Ishikawa (cell line): ENCODE measurements at regions not wholly inside any gene's neighbourhood (a gene's known extent, or its start where the extent isn't known, plus 50 kb on each side); places are given as distances from the start of the nearest gene placed in this dataset.

ENCODE experiments used
- CEBPB ChIP-seq: IDR thresholded peaks from 2 replicates; pipeline ENCODE4 v1.6.1; 2012
- CREB1 ChIP-seq: IDR thresholded peaks from 2 replicates; pipeline ENCODE4 v1.6.1; 2012; ENCODE audit warnings: low read depth
- EGR1 ChIP-seq: IDR thresholded peaks from 2 replicates; pipeline ENCODE4 v1.6.1; 2012
- EP300 ChIP-seq: IDR thresholded peaks from 2 replicates; pipeline ENCODE4 v1.6.1; 2012; ENCODE audit warnings: borderline replicate concordance
- FOXM1 ChIP-seq: IDR thresholded peaks from 2 replicates; pipeline ENCODE4 v1.6.1; 2012; ENCODE audit warnings: low read depth, borderline replicate concordance
- MAX ChIP-seq: IDR thresholded peaks from 2 replicates; pipeline ENCODE4 v1.6.1; 2012
- NFIC ChIP-seq: IDR thresholded peaks from 2 replicates; pipeline ENCODE4 v1.6.1; 2012
- RAD21 ChIP-seq: IDR thresholded peaks from 2 replicates; pipeline ENCODE4 v1.6.1; 2012; ENCODE audit warnings: low read depth
- REST ChIP-seq: IDR thresholded peaks from 2 replicates; pipeline ENCODE4 v1.6.1; 2012; ENCODE audit warnings: low read depth, mild to moderate bottlenecking
- TAF1 ChIP-seq: IDR thresholded peaks from 2 replicates; pipeline ENCODE4 v1.6.1; 2012; ENCODE audit warnings: low read depth, mild to moderate bottlenecking
- TCF12 ChIP-seq: IDR thresholded peaks from 2 replicates; pipeline ENCODE4 v1.6.1; 2012; ENCODE audit warnings: low read depth
- TEAD4 ChIP-seq: IDR thresholded peaks from 2 replicates; pipeline ENCODE4 v1.6.1; 2012
- USF1 ChIP-seq: IDR thresholded peaks from 2 replicates; pipeline ENCODE4 v1.6.1; 2012
- YY1 ChIP-seq: IDR thresholded peaks from 2 replicates; pipeline ENCODE4 v1.6.1; 2012; ENCODE audit warnings: low read depth
- ZBTB7A ChIP-seq: IDR thresholded peaks from 2 replicates; pipeline ENCODE4 v1.6.1; 2012; ENCODE audit warnings: low read depth

- no peak for TF ChIP-seq YY1
Observed at GRCh38 chr18:28837100-28837499, 660.2 kb upstream of the CDH2 start.

DNA sequence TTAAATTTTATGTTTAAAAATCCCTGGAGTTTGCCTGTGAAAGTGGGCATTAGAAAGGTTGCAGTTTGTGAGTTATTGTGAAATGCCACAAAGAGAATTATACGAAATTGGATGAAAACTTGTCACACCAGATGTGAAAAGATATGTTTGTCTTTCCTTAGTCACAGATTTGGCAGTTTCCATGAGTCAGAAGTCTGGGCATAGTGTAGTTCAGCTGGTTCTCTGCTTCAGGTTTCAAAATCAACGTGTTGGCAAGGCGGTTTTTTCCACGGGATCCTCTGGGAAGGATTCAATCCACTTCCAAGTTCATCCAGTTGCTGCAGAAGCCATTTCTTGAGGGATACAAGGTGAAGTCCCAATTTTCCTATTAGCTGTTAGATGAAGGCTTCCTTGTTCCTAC is 658.0 kb upstream of the CDH2 start:
- TF ChIP-seq REST, result no peak
- TF ChIP-seq RAD21, result no peak
- TF ChIP-seq TCF12, result no peak
- TF ChIP-seq EP300, result no peak
- TF ChIP-seq TEAD4, result no peak
- TF ChIP-seq YY1, result no peak
- TF ChIP-seq EGR1, result no peak
- TF ChIP-seq NFIC, result no peak
- TF ChIP-seq CEBPB, result no peak
- no peak for TF ChIP-seq FOXM1
- TF ChIP-seq MAX, result no peak
- TF ChIP-seq CREB1, result no peak
- no peak for TF ChIP-seq TAF1

DNA sequence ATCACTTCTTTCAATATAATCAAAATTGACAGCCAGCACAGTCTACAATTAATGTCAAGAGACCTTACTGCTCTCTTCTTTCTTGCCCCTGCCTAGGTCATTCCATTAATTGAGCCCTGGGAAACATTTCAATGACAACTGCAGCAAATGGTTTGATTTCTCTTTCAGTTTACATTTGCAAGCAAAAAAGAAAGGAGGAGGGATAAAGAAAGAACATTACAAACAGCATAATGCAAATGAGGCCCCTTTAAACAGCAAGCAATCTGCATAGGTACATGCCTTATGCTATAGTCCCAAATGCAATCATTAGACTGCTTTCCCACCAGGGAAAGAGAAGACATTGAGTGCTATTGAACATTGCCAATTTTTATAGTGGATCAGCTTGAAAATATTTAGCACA is 655.0 kb upstream of the CDH2 start:
- TF ChIP-seq REST (no peak), CREB1 (no peak), TAF1 (no peak), TCF12 (no peak), RAD21 (no peak), FOXM1 (no peak), CEBPB (no peak), NFIC (no peak), EP300 (no peak), YY1 (no peak), EGR1 (no peak), TEAD4 (no peak), ZBTB7A (no peak), MAX (no peak), USF1 (no peak)

DNA sequence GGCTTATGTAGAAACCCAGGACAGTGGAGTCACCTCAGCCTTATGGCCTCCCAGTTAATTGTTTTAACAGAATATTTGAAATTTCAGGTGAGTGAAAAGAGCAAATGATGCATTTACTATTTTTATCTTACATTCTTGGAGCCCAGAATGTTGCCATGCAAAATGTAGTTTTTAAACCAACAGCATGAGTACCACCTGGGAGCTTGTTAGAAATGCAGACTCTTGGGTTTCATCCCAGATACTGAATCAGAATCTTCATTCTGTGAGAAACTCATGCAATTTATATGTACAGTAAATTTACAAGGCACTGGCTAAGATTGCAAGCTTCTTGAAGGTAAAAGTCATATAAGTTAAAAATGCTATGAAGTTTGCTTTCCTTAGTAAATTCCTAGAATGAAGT is 654.5 kb upstream of the CDH2 start:
- TF ChIP-seq ZBTB7A (no peak), NFIC (no peak), MAX (no peak), TAF1 (no peak), TEAD4 (no peak), REST (no peak), EP300 (no peak), RAD21 (no peak), EGR1 (no peak), CEBPB (no peak), YY1 (no peak), TCF12 (no peak), FOXM1 (no peak)

DNA sequence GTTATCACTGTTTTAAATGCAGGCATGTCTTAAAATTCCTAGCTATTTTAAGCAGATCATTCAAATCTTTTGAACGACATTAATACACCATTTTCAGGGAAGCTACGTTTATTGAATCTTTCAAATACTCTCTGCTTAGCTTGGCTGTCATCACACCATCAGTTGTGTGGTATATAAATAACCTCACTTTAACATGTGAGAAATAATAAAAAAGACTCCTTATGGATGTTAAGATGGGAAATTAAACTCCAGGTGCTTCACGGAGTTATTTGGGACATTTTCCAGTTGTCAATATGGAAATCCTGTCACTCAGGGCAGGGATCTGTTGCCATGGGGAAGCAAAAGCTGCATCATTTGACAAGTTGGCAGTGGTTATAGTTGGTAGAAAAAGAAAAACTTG is 649.2 kb upstream of the CDH2 start:
- TF ChIP-seq CREB1 (no peak), REST (no peak), FOXM1 (no peak), ZBTB7A (no peak), USF1 (no peak), TAF1 (no peak), TEAD4 (no peak), TCF12 (no peak), NFIC (no peak), YY1 (no peak), CEBPB (no peak), EP300 (no peak), EGR1 (no peak), RAD21 (no peak), MAX (no peak)
